GM21528 (cell line): ENCODE measurements at regions not wholly inside any gene's neighbourhood (a gene's known extent, or its start where the extent isn't known, plus 50 kb on each side); places are given as distances from the start of the nearest gene placed in this dataset.
A peak's percentile ranks its signal among the peaks of the same experiment; 100 is the strongest.
"Not testable (repeated sequence)": the region's sequence is repeated elsewhere in the genome, so short reads cannot be mapped to it uniquely, and the experiment has no call there.

Experiments
- ATAC-seq: cut with Tn5 transposase; IDR thresholded peaks from one replicate; pipeline ENCODE4 v1.9.1; 2021; ENCODE audit warnings: mild to moderate bottlenecking, moderate library complexity; ENCODE audit not compliant: unreplicated experiment, low FRiP score

DNA sequence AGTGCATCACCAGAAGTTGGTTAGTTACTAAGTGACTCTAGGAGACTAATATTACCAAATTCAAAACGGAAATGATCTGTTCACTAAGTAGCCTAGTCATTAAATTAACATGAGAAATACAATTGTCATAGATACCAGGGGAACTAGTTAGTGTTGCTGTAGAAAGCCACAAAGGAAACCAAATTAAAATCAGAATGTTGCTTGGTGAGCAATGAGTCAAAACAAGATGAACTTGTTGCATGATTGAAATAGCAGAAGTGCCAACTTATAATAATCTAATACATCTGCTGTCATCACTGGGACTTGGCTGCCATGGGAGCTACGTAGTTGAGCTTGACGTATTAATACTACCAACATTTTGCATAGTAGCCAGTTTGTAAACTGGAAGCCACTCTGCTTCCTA lies 458.1 kb downstream of the DIPK2A start:
- ATAC-seq, result peak; percentile 68

DNA sequence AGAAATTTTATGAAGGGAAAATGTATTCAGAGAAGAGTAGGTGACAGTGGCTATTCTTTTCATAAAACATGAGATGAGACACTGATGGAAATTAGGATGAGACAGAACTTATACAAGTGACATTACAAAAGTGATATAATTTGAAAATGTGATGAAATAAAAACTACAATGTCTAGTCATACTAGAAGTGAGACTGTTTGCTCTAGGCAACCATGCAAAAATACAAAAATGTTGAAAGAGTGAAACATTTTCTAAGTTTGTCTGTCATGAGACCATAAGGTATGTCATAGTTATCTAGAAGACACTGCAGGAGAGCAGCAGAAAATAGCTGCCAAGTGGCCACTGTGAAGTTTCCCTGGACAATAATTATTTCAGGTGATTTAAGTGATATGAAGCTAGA lies 459.5 kb downstream of the DIPK2A start:
- no peak for ATAC-seq

DNA sequence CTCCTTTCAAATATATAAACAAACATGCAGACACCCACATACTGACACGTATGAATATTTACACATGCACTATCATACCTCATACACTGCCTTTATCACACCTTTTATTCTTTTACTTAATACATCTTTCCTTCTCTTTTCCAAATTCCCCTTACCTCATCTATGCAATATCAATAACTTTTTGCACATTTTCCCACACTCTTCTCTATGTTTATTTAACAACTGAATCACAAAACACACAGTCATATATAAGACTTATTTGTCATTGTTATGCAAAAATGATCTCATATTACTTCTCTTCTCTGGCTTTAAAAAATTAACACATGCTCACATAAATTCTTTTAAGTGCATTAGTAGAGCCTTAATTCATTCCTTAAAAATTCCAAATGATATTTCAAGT lies 461.4 kb downstream of the DIPK2A start:
- no peak for ATAC-seq

DNA sequence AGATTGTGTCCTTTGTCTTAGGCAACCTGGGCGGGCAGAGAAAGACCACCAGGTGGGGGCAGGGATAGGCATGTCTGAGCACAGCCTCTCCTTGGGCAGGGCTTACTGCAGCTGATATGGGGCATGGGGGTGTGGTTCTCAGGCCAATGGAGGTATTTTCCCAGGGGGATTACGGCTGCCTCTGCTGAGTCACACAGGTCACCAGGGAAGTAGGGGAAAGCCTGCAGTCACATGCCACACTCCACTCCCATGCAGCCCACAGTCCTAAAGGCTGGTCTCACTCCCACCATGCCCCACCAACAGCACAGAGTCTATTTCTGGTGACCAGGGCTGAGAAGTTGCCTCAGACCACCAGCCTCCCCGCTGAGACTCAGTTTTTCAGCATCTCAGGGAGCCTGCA lies 466.4 kb downstream of the DIPK2A start:
- ATAC-seq, result peak; percentile 51

DNA sequence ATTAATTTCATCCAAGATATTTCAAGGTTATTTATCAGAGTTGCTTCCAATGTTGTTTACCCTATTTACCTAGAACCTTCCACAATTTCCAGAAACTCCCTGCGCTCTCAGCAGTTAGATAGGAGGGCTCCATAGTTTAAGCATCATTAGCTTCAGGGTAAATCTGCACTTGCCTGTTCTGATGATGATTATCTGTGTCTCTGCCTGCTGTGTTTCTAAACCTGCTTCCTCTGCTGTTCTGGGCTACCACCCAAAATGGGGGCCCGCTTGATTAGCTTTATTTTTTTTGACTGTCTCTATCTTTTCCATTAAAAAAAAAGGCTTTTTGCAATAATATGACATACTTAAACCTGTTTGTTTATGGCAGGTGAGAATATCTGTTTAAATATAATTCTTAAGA lies 472.4 kb downstream of the DIPK2A start:
- ATAC-seq, result no peak

DNA sequence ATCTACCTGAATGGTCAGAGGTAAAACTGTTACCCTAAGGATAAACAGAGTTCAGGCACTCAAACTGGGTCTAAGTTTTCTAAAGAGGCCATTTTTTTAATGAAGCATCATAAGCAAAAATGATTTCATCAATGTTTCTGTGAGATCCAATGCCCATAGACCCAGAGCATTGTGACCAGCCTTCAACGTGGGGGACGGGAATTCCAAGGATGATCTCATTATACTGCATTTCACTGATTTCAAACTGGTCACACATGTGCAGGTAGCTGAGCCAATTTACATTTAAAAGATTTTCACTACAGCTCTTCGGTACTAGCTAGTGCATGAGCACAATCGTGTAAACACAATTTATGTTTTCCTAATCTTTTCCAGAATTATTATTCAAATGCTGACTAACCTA lies 472.9 kb downstream of the DIPK2A start:
- no peak for ATAC-seq

DNA sequence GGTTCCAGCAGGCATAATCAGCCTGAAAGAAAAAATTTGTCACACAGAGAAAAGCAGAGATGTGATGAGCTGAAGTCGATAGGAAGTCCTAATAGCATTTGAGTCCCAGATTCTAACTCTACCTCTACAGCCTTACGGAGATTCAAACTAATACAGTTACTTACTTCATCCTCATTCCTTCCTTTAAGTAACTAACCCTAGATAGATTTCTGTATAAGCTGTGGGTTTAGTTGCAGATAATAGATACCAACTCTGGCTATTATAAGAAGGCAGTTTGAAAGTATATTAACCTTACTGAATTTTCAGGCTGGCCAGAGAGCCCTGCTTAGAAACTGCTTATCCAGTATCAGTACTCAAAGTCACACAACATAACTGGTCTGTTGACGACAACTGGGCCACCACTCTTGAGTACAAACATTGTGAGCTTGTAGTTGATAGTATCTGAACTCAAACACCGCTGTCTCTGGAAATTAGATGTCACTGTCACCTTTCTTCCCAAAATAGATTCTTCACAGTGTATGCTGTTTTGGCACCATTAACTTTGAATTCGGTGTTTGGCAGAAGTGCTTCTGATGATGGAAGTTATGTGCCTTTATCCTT lies 484.3 kb downstream of the DIPK2A start:
- ATAC-seq, result no peak

DNA sequence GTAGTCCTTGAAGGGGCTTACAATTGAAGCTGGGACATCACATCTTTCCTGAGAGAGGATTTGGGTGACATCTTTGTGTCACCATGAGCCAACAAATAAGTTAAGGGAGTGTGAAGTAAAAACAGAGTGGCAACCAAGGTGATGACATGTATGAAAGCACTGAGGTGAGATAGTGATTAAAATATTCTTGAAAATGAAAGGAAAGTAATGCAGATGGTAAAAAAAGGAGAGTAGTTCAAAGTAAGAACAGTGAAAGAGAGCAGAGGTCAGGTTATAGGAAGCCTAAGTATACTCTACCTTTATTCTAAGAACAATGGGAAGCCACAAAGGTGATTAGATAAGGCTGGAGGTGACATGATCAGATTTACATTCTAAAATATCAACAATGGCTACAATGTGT lies 486.1 kb downstream of the DIPK2A start:
- ATAC-seq, result no peak

DNA sequence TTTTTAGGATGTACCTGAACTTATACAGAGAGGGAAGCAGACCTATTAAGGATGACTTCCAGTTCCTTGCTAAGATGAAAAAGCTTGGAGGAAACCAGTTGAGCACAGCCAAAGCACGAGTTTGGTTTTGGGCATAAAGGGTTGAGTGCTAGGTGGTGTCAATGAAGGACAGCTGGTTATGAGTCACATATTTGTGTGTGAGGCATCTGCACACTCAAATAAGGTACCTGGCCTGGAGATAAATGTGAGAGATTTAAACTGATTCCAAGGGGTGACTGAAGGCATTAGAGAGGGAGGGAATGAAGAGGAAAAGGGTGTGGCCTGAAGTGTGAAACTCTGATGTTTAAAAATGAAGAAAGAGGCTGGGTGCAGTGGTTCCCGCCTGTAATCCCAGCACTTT lies 486.7 kb downstream of the DIPK2A start:
- no peak for ATAC-seq

DNA sequence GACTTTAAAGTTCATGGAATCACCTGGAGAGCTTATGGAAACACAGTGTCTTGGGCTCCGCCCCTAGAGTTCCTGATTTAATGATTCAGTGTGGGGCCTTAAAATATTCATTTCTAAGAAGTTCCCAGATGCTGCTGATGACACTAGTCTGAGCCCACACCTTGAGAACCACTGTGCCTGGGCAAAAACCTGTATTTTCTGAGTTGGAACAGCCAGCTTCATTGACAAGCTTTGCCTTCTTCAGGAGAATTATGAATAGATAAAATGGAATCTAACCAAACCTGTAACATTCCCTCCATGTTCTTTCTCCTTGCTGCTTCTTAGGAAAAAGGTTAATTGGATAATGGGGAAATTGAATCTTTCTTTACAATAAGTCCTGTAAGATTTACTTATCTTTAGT lies 490.7 kb downstream of the DIPK2A start:
- no peak for ATAC-seq

DNA sequence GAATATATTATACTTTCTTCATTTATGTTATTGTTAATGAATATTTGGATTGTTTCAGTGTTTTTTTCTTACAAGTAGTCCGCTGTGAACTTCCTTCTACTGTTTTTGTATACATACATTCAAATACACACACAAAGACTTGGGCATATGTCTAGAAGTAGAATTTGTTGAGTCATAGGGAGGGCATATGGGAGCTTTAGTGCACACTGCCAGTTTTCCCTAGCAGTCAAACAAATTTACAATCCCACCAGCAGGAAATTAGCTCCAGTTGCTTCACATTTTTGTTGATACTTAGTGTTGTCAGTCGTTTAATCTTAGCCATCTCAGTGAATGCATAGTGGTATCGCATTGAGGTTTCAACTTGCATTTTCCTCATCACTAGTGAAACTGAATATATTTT lies 492.3 kb downstream of the DIPK2A start:
- ATAC-seq, result no peak

DNA sequence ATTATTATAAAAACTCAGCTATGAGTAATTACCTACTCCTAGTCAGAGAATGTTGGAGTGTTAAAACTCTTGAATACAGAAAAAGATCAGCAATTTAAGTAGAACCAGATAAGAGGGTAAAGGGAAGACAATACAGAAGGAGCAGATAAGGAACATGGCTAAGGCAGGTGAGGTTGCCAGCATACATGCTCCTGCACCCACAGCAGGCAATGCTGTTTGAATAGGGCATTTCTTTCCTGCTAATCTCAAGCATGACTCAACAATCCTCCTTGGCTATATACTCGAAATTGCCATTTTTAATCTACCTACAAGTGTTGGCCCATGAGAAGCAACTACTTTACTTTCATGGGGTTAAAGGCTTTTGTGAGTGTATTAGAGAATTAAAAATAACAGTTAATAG lies 494.5 kb downstream of the DIPK2A start:
- ATAC-seq, result no peak

DNA sequence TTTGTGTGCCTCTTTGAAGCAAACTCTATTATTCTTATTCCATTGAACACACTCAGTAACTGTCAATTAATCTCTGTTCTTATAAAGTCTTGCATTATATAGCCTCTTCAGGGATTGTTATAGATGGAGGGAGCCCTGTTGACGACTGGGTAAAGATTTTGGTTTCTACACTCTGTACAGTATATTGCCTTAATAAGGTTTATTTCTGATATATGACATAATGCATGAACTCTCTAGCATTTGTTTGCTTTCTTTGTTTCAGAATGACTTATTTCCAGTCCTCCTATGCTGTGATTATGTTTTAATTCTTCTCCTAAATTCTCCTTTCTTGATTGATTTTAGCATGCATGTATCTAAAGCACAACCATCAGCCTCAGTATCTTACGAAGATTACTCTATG lies 494.9 kb downstream of the DIPK2A start:
- ATAC-seq, result no peak

DNA sequence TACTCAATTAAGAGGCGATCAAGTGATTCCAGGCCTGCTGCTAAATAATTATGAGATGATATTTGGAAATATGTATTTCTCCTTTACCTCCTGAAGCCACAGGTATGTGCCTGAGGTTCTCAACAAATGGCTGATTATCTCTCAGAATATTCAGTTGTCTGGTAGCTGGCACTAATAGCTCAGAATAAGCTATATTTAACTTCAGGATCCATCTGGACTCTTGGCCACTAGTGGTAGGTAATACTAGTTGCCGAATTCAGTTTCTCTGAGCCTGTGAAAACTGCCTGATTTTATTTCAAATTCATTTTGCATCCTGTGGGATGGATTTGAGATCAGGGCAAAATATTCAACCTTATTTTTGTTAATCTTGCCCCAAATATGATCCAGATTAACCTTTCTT lies 499.0 kb downstream of the DIPK2A start:
- ATAC-seq, result no peak

DNA sequence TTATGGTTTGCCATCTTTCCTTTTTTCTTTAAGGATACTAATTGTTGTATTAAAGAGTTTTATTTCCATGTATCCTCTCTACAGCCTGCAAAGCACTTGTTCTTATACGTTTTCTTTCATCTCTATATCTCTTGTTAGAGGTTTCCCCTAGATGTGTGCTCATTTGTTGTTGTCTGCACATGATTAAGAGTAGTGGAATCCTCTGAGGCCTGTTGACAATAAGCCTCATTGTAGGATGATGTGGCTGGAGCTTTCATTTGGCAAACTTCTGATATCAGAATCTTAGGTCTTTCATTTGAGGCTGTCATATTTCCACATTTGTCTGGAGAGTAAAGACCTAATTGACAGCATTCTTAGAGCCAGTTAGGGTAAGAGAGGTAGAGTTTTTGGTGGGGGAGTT lies 506.0 kb downstream of the DIPK2A start:
- no peak for ATAC-seq

DNA sequence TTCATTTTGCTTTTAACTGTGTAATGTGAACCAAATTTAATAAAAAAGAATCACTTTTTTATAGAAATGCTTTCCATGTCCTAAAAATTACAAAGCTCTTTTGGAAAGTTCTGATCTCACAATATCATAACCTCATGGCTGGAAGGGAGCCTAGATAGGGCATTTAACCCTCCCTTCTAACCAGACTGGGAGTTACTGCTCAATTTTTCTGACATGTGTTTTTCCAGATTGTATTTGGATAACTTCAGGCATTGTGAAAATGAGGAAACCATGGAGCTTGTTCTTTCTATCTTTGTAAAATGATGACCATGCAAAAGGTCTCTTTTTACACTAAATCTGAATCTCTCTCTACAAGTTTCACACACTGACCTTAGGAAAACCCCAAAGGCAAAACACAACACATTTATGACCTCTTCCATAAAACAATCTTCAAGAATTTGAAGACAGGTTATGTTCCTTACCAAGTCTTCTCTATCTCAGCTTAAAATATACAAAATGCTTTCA lies 508.8 kb downstream of the DIPK2A start:
- ATAC-seq, result no peak

DNA sequence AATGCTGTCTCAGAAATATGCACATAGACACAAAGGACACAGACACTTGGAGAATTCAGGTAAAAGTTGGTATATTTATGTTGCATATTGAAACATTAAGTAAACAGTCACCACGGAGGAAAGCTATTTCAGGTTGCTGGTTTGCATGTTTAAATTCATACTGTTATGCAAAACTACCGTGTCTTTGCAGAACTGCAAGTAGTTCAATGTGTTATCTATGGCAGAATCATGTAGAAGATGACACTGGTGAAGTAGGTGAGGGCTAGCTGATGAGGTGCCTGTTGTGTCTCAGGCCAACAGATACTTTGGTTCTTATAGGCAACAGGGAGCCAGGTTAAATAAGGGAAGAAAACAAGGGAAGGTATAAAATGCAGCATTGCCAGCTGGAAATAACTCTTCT lies 511.3 kb downstream of the DIPK2A start:
- ATAC-seq, result peak; percentile 58

DNA sequence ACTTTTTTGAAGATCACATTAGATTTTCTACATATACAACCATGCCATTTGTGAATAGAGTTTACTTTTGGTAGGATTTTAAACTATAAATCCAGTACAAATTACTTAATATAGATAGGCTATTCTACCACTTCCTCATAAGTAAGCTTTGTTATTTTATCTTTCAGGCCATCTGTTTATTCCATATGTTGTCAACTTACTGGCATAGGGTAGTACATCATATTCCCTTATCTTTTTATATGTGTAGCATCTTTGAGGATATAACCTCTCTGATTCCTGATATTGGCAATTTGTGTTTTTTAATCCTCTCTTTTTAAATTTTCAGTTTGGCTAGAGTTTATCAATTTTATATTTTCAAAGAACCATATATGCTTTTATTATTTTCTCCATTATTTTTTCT lies 515.4 kb downstream of the DIPK2A start:
- no peak for ATAC-seq

DNA sequence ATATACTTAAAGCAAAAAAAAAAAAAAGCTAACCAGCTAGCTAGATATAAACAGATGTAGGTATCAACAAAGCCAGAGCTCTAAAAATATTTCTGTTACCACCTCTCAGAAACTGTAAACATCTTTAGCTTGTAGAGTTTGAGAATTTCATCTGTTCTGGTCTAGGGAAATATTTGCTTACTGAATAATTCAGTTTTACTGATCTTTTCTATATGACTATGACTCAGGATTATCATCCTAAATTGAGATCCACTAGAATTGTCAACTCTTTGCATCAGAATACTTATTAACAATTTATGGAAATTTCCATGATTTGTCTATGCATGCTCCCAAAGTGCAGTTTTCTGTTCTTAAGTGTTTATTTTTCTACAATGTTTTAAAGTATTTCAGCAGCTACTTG lies 517.3 kb downstream of the DIPK2A start:
- no peak for ATAC-seq

DNA sequence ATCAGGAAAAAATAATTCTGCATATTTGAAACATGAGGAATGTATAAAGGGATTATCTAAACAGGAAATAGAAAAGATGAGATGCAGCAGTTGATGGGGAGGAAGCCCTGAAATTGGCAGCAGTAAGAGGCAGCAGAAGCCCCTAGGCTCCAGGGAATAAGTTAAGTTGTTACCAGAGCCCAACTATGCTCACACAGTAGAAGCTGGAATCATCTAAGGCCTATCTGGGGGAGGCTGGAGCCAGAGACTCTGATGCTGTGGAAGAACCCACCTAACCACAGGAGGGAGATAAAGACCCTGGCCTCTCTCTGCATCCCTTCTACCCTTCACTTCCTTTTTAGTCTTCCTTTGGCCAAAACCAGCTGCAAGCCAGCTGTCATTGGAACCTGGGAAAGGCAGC lies 519.7 kb downstream of the DIPK2A start:
- ATAC-seq, result no peak

DNA sequence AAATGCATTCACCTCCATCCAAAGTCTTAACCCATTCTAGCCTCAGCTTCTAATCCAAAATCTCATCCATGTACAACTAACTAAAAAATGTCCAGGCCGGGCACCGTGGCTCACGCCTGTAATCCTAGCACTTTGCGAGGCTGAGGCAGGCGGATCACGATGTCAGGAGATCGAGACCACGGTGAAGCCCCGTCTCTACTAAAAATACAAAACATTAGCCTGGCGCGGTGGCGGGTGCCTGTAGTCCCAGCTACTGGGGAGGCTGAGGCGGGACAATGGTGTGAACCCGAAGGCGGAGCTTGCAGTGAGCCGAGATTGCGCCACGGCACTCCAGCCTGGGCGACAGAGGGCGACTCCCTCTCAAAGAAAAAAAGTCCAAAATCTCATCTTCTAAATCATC lies 523.0 kb downstream of the DIPK2A start:
- ATAC-seq, result not testable (repeated sequence)

DNA sequence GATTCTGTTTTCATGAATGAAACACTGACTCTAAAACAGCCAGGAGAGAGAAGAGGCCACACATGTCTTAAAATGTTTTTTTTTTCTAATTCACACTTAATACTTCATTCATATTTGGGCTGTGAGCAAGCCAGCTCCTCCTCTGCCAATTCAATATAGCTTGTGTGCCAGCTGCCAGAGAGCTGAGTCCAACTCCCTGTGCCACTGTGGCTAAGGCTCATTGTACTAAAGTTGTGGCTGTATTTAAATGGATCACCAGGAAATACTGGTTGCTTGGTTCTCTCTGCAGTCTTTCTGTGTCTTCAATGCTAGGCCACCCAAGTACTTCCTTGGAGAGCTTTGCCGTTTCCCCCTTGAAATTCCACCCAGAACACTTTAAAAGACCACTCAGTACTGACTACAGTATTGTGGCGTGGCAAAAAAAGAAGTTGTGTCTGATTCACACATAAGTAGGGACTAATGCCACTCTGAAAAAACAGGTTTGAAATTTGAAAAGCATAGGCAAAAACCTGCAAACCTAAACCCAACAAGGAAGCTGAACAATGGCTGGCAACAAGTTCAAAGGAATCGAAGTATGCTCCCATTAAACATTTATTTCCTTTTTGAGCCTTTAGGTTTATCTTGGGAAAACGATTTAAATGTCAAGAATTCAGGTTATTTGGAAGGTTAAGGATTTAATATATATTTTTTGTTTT lies 524.7 kb downstream of the DIPK2A start:
- ATAC-seq, result no peak
